Posterior vena cava (tissue), 2 donors: ENCODE measurements at regions not wholly inside any gene's neighbourhood (a gene's known extent, or its start where the extent isn't known, plus 50 kb on each side); places are given as distances from the start of the nearest gene placed in this dataset.
A peak's percentile ranks its signal among the peaks of the same experiment; 100 is the strongest.

ENCODE experiments used
- DNase-seq: peaks from one replicate; pipeline ENCODE4 v3.0.0-alpha.2; 2020; ENCODE audit warnings: low spot score
- intact Hi-C, 2 donors: fragments of 100-400 bp; cut with DNase I; formaldehyde crosslinking; loops; one replicate each; pipeline versions ENCODE4 v1.14.1 to v1.14.2; 2022 to 2023
- donor health status: DM: yes; HTN: yes; CAD: no.
- donor health status: DM: yes; HTN: yes; CAD: no.

GRCh38 chr13:32903720-32904119 is 112.5 kb upstream of the KL start:
- intact Hi-C loops = no loop called here

GRCh38 chr13:32904266-32904665 is 112.0 kb upstream of the KL start:
- no peak for DNase-seq
- intact Hi-C loops = no loop called here

More at GRCh38 chr13:32903720-32904119, 112.5 kb upstream of the KL start:
- peak; percentile 81 for DNase-seq

- DNase-seq = no peak
- intact Hi-C loops = no loop called here
Observed at GRCh38 chr13:32905063-32905863, 111.0 kb upstream of the KL start.

- intact Hi-C loops = no loop called here
- no peak for DNase-seq
Observed at GRCh38 chr13:32905864-32906180, 110.4 kb upstream of the KL start.

- intact Hi-C loops = no loop called here
- no peak for DNase-seq
Observed at GRCh38 chr13:32907211-32907610, 109.0 kb upstream of the KL start.

GRCh38 chr13:32910530-32910929 is 105.7 kb upstream of the KL start:
- intact Hi-C loops = no loop called here

GRCh38 chr13:32911506-32911905 is 104.7 kb upstream of the KL start:
- intact Hi-C loops = no loop called here
- DNase-seq = no peak

More at GRCh38 chr13:32910530-32910929, 105.7 kb upstream of the KL start:
- no peak for DNase-seq

- DNase-seq = no peak
- intact Hi-C loops = no loop called here
Observed at GRCh38 chr13:32914686-32915085, 101.5 kb upstream of the KL start.

GRCh38 chr13:32917504-32917903 is 98.7 kb upstream of the KL start:
- intact Hi-C loops = no loop called here
- DNase-seq = no peak

- no peak for DNase-seq
- intact Hi-C loops = no loop called here
Observed at GRCh38 chr13:32923725-32924124, 92.5 kb upstream of the KL start.

GRCh38 chr13:32924886-32925285 is 91.3 kb upstream of the KL start:
- DNase-seq = no peak
- intact Hi-C loops = no loop called here

GRCh38 chr13:32925506-32925905 is 90.7 kb upstream of the KL start:
- intact Hi-C loops = no loop called here

GRCh38 chr13:32932376-32932775 is 83.8 kb upstream of the KL start:
- intact Hi-C loops = no loop called here
- DNase-seq = no peak

More at GRCh38 chr13:32925506-32925905, 90.7 kb upstream of the KL start:
- DNase-seq = no peak

- intact Hi-C loops = no loop called here
- DNase-seq = no peak
Observed at GRCh38 chr13:32936716-32937115, 79.5 kb upstream of the KL start.

GRCh38 chr13:32938314-32938713 is 77.9 kb upstream of the KL start:
- intact Hi-C loops = no loop called here
- DNase-seq = no peak

- intact Hi-C loops = no loop called here
- DNase-seq = no peak
Observed at GRCh38 chr13:32938907-32939306, 77.3 kb upstream of the KL start.

- intact Hi-C loops = no loop called here
- no peak for DNase-seq
Observed at GRCh38 chr13:32940601-32941000, 75.6 kb upstream of the KL start.

GRCh38 chr13:32941368-32941767 is 74.9 kb upstream of the KL start:
- intact Hi-C loops = no loop called here
- DNase-seq = no peak

- intact Hi-C loops = no loop called here
- DNase-seq = no peak
Observed at GRCh38 chr13:32946558-32946957, 69.7 kb upstream of the KL start.

- no peak for DNase-seq
- intact Hi-C loops = no loop called here
Observed at GRCh38 chr13:32947411-32948276, 68.6 kb upstream of the KL start.

GRCh38 chr13:32949820-32950219 is 66.4 kb upstream of the KL start:
- intact Hi-C loops = loop anchor here in 1 of 2 donors (5.0 kb wide), 1 partner anchor 1107 kb away; no protein-coding TSS in a partner anchor
- DNase-seq = no peak
